IMR-90 (cell line): ENCODE measurements at regions not wholly inside any gene's neighbourhood (a gene's known extent, or its start where the extent isn't known, plus 50 kb on each side); places are given as distances from the start of the nearest gene placed in this dataset.

Source experiments
- POLR2A ChIP-seq: IDR thresholded peaks from 2 replicates; pipeline ENCODE4 v1.6.1; 2012; ENCODE audit warnings: mild to moderate bottlenecking, low read depth, low read length
- TF ChIP-seq, protein P1 (sequence below): conservative IDR thresholded peaks from 2 replicates; pipeline ENCODE4 v1.5.1; 2012; ENCODE audit warnings: mild to moderate bottlenecking, low read depth, low read length, improper control_type of control experiment

DNA sequence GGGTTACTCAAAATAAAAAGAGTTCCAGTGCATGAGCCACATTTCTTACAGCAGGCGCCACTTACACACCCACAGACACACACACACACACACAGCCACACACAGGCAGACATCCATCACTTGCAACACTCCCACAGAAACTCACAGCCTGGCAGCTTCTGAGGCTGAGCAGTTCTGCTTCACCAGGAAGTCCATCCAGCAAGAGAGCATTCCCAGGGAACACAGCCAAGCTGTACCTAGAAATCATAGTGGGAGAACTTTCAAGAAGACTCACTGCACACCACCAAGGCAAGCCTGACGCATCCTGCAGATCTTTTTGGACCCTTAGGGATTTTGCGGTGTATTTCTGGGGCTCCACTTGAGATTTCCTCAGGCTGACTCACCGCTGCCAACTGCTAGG lies 140.9 kb upstream of the WSB1 start:
- TF ChIP-seq, protein P1, sequence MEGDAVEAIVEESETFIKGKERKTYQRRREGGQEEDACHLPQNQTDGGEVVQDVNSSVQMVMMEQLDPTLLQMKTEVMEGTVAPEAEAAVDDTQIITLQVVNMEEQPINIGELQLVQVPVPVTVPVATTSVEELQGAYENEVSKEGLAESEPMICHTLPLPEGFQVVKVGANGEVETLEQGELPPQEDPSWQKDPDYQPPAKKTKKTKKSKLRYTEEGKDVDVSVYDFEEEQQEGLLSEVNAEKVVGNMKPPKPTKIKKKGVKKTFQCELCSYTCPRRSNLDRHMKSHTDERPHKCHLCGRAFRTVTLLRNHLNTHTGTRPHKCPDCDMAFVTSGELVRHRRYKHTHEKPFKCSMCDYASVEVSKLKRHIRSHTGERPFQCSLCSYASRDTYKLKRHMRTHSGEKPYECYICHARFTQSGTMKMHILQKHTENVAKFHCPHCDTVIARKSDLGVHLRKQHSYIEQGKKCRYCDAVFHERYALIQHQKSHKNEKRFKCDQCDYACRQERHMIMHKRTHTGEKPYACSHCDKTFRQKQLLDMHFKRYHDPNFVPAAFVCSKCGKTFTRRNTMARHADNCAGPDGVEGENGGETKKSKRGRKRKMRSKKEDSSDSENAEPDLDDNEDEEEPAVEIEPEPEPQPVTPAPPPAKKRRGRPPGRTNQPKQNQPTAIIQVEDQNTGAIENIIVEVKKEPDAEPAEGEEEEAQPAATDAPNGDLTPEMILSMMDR = no peak
- TF ChIP-seq POLR2A = no peak
